ENCODE measurements at regions not wholly inside any gene's neighbourhood (a gene's known extent, or its start where the extent isn't known, plus 50 kb on each side); places are given as distances from the start of the nearest gene placed in this dataset.

DNA sequence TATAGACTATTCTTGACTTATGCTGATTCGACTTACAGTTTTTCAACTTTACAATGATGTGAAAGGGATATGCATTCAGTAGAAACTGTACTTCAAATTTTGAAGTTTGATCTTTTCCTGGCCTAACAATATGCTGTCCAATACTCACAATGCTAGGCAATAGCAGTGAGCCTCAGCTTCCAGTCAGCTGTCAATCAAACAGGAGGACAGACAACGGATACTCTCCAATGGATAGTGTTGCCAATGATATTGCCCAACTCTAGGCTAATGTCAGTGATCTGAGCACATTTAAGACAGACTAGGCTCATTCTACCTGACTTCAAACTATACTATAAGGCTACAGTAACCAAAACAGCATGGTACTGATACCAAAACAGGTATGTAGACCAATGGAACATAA, 55.0 kb upstream of the ZNF280D start:
- Histone ChIP-seq H3K9me2 (replicated peaks; ENCODE audit: insufficient read depth, low read length) (no peaks in the 10 kb centered on the region), H3K27ac (ENCODE audit: low read length) (no peak overlapping the region), H3K79me2 (ENCODE audit: low read length) (no peaks in the 10 kb centered on the region), H3K27me3 (replicated peaks; ENCODE audit: insufficient read depth, low read length) (no peaks in the 10 kb centered on the region), H4K20me1 (ENCODE audit: insufficient read depth, low read length) (no peaks in the 10 kb centered on the region), H3K4me3 (ENCODE audit: low read length) (no peak overlapping the region), H3K4me2 (ENCODE audit: low read depth, low read length) (no peak overlapping the region), H3K9ac (ENCODE audit: low read length) (no peak overlapping the region), H2AFZ (ENCODE audit: low read length) (no peak overlapping the region), H3F3A (ENCODE audit: insufficient read depth, low read length) (no peaks in the 10 kb centered on the region), H3K36me3 (replicated peaks; ENCODE audit: insufficient read depth, low read length) (no peaks in the 10 kb centered on the region), H3K4me1 (ENCODE audit: low read length) (no peaks in the 10 kb centered on the region), H3K9me3 (replicated peaks; ENCODE audit: insufficient read depth, low read length) (no peaks in the 10 kb centered on the region)
- no peak for DNase-seq
- no peak for TF ChIP-seq EZH2phosphoT487 (IDR thresholded peaks at IDR 0.05; ENCODE audit: low read length)
- no peak for TF ChIP-seq EZH2 (optimal IDR thresholded peaks at IDR 0.05; ENCODE audit: low read depth, low read length)
- TF ChIP-seq, protein P1, sequence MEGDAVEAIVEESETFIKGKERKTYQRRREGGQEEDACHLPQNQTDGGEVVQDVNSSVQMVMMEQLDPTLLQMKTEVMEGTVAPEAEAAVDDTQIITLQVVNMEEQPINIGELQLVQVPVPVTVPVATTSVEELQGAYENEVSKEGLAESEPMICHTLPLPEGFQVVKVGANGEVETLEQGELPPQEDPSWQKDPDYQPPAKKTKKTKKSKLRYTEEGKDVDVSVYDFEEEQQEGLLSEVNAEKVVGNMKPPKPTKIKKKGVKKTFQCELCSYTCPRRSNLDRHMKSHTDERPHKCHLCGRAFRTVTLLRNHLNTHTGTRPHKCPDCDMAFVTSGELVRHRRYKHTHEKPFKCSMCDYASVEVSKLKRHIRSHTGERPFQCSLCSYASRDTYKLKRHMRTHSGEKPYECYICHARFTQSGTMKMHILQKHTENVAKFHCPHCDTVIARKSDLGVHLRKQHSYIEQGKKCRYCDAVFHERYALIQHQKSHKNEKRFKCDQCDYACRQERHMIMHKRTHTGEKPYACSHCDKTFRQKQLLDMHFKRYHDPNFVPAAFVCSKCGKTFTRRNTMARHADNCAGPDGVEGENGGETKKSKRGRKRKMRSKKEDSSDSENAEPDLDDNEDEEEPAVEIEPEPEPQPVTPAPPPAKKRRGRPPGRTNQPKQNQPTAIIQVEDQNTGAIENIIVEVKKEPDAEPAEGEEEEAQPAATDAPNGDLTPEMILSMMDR (IDR thresholded peaks at IDR 0.05; ENCODE audit: low read length) = no peak

DNA sequence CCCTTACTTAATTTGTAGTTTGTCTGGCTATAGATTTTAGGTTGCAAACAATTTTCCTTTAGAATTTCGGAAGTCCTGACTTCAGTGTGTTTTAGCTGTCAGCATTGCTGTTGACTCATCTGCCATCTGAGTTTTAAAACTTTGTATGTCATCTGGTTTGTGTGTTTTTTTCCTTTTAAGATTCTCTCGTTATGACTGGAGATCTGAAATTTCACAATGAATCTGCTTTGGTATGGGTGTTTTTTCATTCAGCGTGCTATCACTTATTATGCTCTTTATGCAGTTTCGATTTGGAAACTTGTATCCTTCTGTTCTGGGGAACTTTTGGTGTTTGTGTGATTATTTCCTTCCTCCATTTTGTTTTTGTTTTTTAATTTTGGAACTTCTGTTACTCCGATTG, 53.7 kb upstream of the ZNF280D start:
- Histone ChIP-seq H3K79me2 (ENCODE audit: low read length) (no peaks in the 10 kb centered on the region), H3K27me3 (replicated peaks; ENCODE audit: insufficient read depth, low read length) (no peaks in the 10 kb centered on the region), H4K20me1 (ENCODE audit: insufficient read depth, low read length) (no peaks in the 10 kb centered on the region), H3K36me3 (replicated peaks; ENCODE audit: insufficient read depth, low read length) (no peaks in the 10 kb centered on the region), H3K9me2 (replicated peaks; ENCODE audit: insufficient read depth, low read length) (no peaks in the 10 kb centered on the region), H3F3A (ENCODE audit: insufficient read depth, low read length) (no peaks in the 10 kb centered on the region), H3K4me1 (ENCODE audit: low read length) (no peaks in the 10 kb centered on the region), H3K9ac (ENCODE audit: low read length) (no peak overlapping the region), H3K4me3 (ENCODE audit: low read length) (no peak overlapping the region), H3K4me2 (ENCODE audit: low read depth, low read length) (no peak overlapping the region), H3K27ac (ENCODE audit: low read length) (no peak overlapping the region), H2AFZ (ENCODE audit: low read length) (0 out of 2 replicates have a peak overlapping the region, but pooled peaks have one; percentile 9), H3K9me3 (replicated peaks; ENCODE audit: insufficient read depth, low read length) (no peaks in the 10 kb centered on the region)
- DNase-seq = no peak
- no peak for TF ChIP-seq EZH2phosphoT487 (IDR thresholded peaks at IDR 0.05; ENCODE audit: low read length)
- TF ChIP-seq, protein P1 (IDR thresholded peaks at IDR 0.05; ENCODE audit: low read length) = no peak
- no peak for TF ChIP-seq EZH2 (optimal IDR thresholded peaks at IDR 0.05; ENCODE audit: low read depth, low read length)

DNA sequence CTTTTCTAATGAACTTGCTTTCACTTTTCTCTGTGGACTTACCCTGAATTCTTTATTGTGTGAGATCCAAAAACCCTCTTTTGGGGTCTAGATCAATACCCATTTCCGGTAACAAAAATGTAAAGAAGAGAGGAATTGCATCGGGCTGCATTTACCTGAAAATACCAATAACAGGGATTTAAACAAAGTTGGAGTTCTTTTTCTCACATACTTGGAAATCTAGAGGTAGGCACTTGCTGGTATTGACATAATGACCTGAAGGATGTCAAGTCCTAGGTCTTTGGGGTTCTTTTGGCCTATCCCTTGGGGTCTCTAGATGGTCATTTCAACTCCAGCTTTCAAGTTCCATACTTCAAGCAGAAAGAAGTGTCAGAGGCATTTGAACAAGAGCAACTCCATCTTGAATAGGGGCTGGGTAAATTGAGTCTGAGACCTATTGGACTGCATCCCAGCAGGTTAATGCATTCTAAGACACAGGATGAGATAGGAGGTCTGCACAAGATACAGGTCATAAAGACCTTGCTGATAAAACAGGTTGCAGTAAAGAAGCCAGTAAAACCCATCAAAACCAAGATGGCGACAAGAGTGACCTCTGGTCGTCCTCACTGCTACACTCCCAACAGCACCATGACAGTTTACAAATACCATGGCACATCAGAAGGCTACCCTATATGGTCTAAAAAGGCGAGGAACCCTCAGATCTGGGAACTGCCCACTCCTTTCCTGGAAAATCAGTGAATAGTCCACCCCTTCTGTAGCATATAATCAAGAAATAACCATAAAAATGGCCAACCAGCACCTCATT, 50.8 kb upstream of the ZNF280D start:
- Histone ChIP-seq H3F3A (ENCODE audit: insufficient read depth, low read length) (no peaks in the 10 kb centered on the region), H3K9ac (ENCODE audit: low read length) (no peak overlapping the region), H3K79me2 (ENCODE audit: low read length) (no peaks in the 10 kb centered on the region), H3K4me2 (ENCODE audit: low read depth, low read length) (no peak overlapping the region), H3K27me3 (replicated peaks; ENCODE audit: insufficient read depth, low read length) (no peaks in the 10 kb centered on the region), H3K9me2 (replicated peaks; ENCODE audit: insufficient read depth, low read length) (no peaks in the 10 kb centered on the region), H2AFZ (ENCODE audit: low read length) (no peak overlapping the region), H3K36me3 (replicated peaks; ENCODE audit: insufficient read depth, low read length) (no peaks in the 10 kb centered on the region), H3K9me3 (replicated peaks; ENCODE audit: insufficient read depth, low read length) (no peaks in the 10 kb centered on the region), H3K27ac (ENCODE audit: low read length) (no peak overlapping the region), H3K4me1 (ENCODE audit: low read length) (no peaks in the 10 kb centered on the region), H3K4me3 (ENCODE audit: low read length) (no peak overlapping the region), H4K20me1 (ENCODE audit: insufficient read depth, low read length) (no peaks in the 10 kb centered on the region)
- DNase-seq = no peak
- TF ChIP-seq EZH2phosphoT487 (IDR thresholded peaks at IDR 0.05; ENCODE audit: low read length) (no peak), EZH2 (optimal IDR thresholded peaks at IDR 0.05; ENCODE audit: low read depth, low read length) (no peak)
- TF ChIP-seq, protein P1 (IDR thresholded peaks at IDR 0.05; ENCODE audit: low read length) = no peak
